ENCODE measurements at regions not wholly inside any gene's neighbourhood (a gene's known extent, or its start where the extent isn't known, plus 50 kb on each side); places are given as distances from the start of the nearest gene placed in this dataset.
"Not testable (repeated sequence)": the region's sequence is repeated elsewhere in the genome, so short reads cannot be mapped to it uniquely, and the experiment has no call there.

GRCh38 chr2:163182764-163183354, 344.3 kb upstream of the KCNH7 start:
- DNase-seq: no peak

- no peak for DNase-seq
These were observed 339.0 kb upstream of the KCNH7 start for GRCh38 chr2:163177592-163177991.

- DNase-seq: no peak
These were observed 336.7 kb upstream of the KCNH7 start for GRCh38 chr2:163175294-163175693.

- no peak for DNase-seq
These were observed 335.0 kb upstream of the KCNH7 start for GRCh38 chr2:163173591-163173990.

GRCh38 chr2:163171786-163172530, 333.4 kb upstream of the KCNH7 start:
- no peak for DNase-seq

GRCh38 chr2:163157891-163158496, 319.4 kb upstream of the KCNH7 start:
- DNase-seq: no peak

GRCh38 chr2:163157411-163157810, 318.8 kb upstream of the KCNH7 start:
- DNase-seq: no peak

GRCh38 chr2:163155925-163156324, 317.4 kb upstream of the KCNH7 start:
- no peak for DNase-seq

- DNase-seq: no peak
These were observed 316.8 kb upstream of the KCNH7 start for GRCh38 chr2:163155279-163155883.

GRCh38 chr2:163142618-163143017, 304.1 kb upstream of the KCNH7 start:
- no peak for DNase-seq

GRCh38 chr2:163138947-163139346, 300.4 kb upstream of the KCNH7 start:
- DNase-seq: no peak

- no peak for DNase-seq
These were observed 296.7 kb upstream of the KCNH7 start for GRCh38 chr2:163135256-163135655.

GRCh38 chr2:163133602-163134001, 295.0 kb upstream of the KCNH7 start:
- DNase-seq: no peak

- no peak for DNase-seq
These were observed 294.3 kb upstream of the KCNH7 start for GRCh38 chr2:163132850-163133249.

GRCh38 chr2:163132207-163132606, 293.6 kb upstream of the KCNH7 start:
- not testable (repeated sequence) for DNase-seq

GRCh38 chr2:163123526-163123925, 285.0 kb upstream of the KCNH7 start:
- DNase-seq: no peak

- no peak for DNase-seq
These were observed 283.7 kb upstream of the KCNH7 start for GRCh38 chr2:163122257-163122656.

- DNase-seq: no peak
These were observed 282.9 kb upstream of the KCNH7 start for GRCh38 chr2:163121483-163121882.

GRCh38 chr2:163119966-163120365, 281.4 kb upstream of the KCNH7 start:
- DNase-seq: no peak

GRCh38 chr2:163086940-163087339, 248.4 kb upstream of the KCNH7 start:
- DNase-seq: no peak

GRCh38 chr2:163085366-163086024, 246.9 kb upstream of the KCNH7 start:
- not testable (repeated sequence) for DNase-seq

- no peak for DNase-seq
These were observed 243.2 kb upstream of the KCNH7 start for GRCh38 chr2:163081754-163082153.

GRCh38 chr2:163077241-163077640, 238.7 kb upstream of the KCNH7 start:
- no peak for DNase-seq
